ENCODE measurements at regions not wholly inside any gene's neighbourhood (a gene's known extent, or its start where the extent isn't known, plus 50 kb on each side); places are given as distances from the start of the nearest gene placed in this dataset.

DNA sequence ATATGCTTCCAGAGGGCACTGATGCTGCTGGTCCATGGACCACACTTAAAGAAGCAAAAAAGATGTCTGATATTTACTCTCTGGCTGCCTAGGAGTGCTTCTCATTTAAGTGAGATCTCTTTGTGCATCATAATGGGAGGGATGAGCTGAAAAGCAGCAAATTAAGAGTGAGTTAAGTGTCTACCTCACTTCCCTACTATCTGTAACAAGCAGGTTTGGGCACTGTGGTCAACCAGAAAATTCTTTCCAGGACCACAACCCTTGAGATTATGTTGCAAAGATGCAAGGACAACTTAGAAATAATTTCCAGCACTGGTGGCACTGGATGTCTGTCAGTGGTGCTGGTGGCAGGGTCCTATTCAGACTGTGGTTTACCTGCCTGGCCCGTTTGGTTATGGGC is 52.1 kb upstream of the USPL1 start:
- DNase-seq (ENCODE audit: low read depth): no peak
- TF ChIP-seq, protein P1, sequence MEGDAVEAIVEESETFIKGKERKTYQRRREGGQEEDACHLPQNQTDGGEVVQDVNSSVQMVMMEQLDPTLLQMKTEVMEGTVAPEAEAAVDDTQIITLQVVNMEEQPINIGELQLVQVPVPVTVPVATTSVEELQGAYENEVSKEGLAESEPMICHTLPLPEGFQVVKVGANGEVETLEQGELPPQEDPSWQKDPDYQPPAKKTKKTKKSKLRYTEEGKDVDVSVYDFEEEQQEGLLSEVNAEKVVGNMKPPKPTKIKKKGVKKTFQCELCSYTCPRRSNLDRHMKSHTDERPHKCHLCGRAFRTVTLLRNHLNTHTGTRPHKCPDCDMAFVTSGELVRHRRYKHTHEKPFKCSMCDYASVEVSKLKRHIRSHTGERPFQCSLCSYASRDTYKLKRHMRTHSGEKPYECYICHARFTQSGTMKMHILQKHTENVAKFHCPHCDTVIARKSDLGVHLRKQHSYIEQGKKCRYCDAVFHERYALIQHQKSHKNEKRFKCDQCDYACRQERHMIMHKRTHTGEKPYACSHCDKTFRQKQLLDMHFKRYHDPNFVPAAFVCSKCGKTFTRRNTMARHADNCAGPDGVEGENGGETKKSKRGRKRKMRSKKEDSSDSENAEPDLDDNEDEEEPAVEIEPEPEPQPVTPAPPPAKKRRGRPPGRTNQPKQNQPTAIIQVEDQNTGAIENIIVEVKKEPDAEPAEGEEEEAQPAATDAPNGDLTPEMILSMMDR (IDR thresholded peaks at IDR 0.05; ENCODE audit: low read length, missing control alignments): no peak
- no peak overlapping the region for H3K4me3 ChIP-seq (replicated peaks; ENCODE audit: low read depth, low read length)

DNA sequence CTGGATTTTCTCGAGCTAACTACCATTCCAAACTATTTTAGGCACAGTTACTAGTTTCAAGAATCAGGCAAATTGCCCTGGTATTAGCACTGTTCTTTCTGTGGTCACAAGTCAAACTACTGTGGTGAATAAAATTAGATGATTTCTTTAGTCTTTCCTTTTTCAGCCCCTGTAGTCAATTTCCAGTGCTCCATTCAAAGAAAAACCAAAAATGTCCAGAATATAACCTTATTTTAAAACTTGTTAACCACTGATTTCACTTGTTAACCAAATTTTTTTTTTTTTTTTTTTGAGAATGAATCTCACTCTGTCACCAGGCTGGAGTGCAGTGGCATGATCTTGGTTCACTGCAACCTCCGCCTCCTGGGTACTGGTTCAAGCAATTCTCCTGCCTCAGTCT is 50.6 kb upstream of the USPL1 start:
- H3K4me3 ChIP-seq (replicated peaks; ENCODE audit: low read depth, low read length): no peak overlapping the region
- TF ChIP-seq, protein P1 (IDR thresholded peaks at IDR 0.05; ENCODE audit: low read length, missing control alignments): no peak

More for the DNA sequence above, 50.6 kb upstream of the USPL1 start:
- DNase-seq (ENCODE audit: low read depth): no peak

Measured in fibroblast of pulmonary artery (primary cell).